GM10248 (cell line): ENCODE measurements at regions not wholly inside any gene's neighbourhood (a gene's known extent, or its start where the extent isn't known, plus 50 kb on each side); places are given as distances from the start of the nearest gene placed in this dataset.

Source experiments
- CTCF ChIA-PET: fragments of 300-600 bp; sonication (Branson Sonifier 250); formaldehyde crosslinking; extraction: SDS; loops from one replicate; lab custom pipeline; 2021; ENCODE audit warnings: antibody characterized with exemption; lab: Yijun Ruan, JAX
- POLR2A ChIA-PET: fragments of 350-650 bp; sonication (Branson Sonifier 250); formaldehyde crosslinking; extraction: SDS; loops from one replicate; lab custom pipeline; 2020; ENCODE audit warnings: antibody characterized with exemption; lab: Yijun Ruan, JAX
- DNase-seq: peaks from one replicate; pipeline ENCODE4 v3.0.0; 2012; ENCODE audit errors: extremely low spot score
- CTCF ChIP-seq: IDR thresholded peaks from 2 replicates; pipeline ENCODE4 v1.5.1; 2012; ENCODE audit warnings: mild to moderate bottlenecking, low read depth; ENCODE audit errors: extremely low read depth, missing control alignments, control extremely low read depth

- DNase-seq: no peak
- POLR2A ChIA-PET: no interaction called here
- CTCF ChIA-PET: no interaction called here
- no peak for TF ChIP-seq CTCF
Measured at GRCh38 chr4:140289486-140289885, 84.0 kb upstream of the SCOC start.

GRCh38 chr4:140286456-140286855 lies 87.0 kb upstream of the SCOC start:
- ChIA-PET POLR2A (no interaction called here), CTCF (no interaction called here)
- TF ChIP-seq CTCF: no peak
- DNase-seq: no peak

- no peak for TF ChIP-seq CTCF
- CTCF ChIA-PET: no interaction called here
- DNase-seq: no peak
- POLR2A ChIA-PET: no interaction called here
Measured at GRCh38 chr4:140284456-140284855, 89.0 kb upstream of the SCOC start.

GRCh38 chr4:140281828-140282552 lies 91.5 kb upstream of the SCOC start:
- no peak for TF ChIP-seq CTCF
- CTCF ChIA-PET: interaction anchor here (1.4 kb wide), 1 partner anchor 28 kb away, joined by 3 read pairs; no protein-coding TSS in a partner anchor
- DNase-seq: no peak
- POLR2A ChIA-PET: no interaction called here

GRCh38 chr4:140277576-140277975 lies 95.9 kb upstream of the SCOC start:
- POLR2A ChIA-PET: no interaction called here
- TF ChIP-seq CTCF: no peak
- DNase-seq: no peak
- CTCF ChIA-PET: no interaction called here

- ChIA-PET CTCF (interaction anchor here (1.6 to 2.4 kb wide), 3 partner anchors 12 to 20 kb away, joined by 3 to 7 read pairs (median 4); no protein-coding TSS in a partner anchor), POLR2A (no interaction called here)
- no peak for DNase-seq
- no peak for TF ChIP-seq CTCF
Measured at GRCh38 chr4:140271553-140271952, 101.9 kb upstream of the SCOC start.
